ENCODE measurements at regions not wholly inside any gene's neighbourhood (a gene's known extent, or its start where the extent isn't known, plus 50 kb on each side); places are given as distances from the start of the nearest gene placed in this dataset.
A peak's percentile ranks its signal among the peaks of the same experiment; 100 is the strongest.

DNA sequence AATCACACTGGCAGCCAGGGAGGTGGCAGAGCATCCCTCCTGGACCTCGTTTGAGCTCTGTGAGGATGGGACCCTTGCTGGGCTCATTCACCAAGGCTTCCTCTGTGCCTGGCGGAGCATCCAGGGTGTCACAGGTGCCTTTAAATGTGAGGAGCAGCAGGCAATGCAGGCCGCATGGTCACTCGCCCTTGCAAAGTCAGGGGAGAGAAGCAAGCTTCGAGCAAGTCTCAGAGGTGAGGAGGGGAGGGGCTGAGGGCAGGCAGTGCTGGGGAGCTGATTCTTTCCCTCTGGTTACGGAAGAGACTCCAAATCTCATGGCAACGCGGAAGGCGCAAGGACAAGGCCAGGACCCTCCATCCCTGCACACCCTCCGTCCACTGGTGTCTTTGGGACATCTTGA lies 182.7 kb upstream of the PMEPA1 start:
- no peak for DNase-seq (ENCODE audit: low read depth in 3 of 3, low spot score in 2 of 3)

DNA sequence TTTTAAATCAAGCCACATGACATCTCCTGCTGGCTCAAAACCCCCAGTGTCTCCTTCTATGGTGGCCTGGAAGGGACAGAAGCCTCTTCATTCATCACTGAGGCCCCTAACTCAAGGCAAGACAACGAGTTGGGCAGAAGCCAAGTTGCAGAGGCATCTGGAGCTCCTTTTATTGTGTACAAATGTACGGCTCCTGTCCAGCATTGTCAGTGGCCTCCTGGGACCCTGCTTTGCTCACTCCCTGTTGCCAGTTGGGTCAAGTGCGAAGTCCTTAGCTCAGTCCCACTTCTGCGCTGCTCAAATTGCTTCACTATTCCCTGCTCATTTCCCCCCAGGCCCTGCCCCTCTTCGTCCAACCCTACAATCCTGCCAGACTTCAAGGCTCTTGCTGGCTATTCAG lies 181.2 kb upstream of the PMEPA1 start:
- no peak for DNase-seq (ENCODE audit: low read depth in 3 of 3, low spot score in 2 of 3)

DNA sequence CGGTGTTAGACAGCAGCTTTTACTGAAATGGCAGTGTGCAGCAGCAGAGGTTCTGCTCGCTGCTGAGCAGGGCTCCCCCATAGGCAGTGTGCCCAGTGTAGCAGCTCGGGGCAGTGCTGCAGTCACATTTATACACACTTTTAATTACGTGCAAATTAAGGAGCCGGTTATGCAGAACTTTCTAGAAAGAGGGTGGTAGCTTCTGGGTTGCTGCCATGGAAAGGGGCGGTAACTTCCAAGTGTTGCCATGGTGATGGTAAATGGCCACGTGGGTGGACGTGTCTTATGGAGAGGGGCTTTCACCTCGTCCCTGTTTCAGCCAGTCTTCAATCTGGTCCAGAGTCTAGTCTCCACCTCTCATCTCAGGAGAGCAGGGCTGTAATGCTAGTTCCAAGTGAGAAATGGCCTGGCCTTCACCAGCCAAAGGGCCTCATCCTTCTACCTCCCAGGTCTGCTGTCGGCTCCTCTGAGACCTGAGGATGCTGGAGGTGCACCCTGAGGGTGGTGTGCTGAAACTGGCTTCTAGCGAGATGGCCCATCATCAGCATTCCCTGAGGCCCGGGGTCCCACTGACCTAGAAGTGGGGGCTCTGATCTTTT lies 180.5 kb upstream of the PMEPA1 start:
- no peak for DNase-seq (ENCODE audit: low read depth in 3 of 3, low spot score in 2 of 3)

GRCh38 chr20:57888591-57888990 lies 178.8 kb upstream of the PMEPA1 start:
- DNase-seq (ENCODE audit: low read depth in 3 of 3, low spot score in 2 of 3): no peak

DNA sequence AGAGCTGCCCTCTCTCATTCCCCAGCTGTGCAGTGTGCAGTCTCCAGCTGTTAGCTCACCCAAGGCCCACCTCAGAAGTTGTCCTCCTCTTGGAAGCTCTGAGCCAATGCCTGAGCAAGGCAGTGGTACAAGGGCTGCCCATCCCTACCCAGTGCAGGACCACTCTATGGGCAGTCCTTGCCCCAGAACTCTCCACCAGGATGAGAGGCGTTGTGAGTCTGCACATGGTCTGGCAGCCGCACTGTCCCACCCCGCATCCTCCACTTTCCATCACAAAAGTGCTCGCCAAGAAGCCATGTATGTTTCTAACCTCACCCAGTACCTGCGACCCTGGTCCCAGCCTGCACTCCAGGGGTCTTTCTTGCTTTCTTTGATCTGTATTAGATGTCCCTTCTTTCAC lies 175.1 kb upstream of the PMEPA1 start:
- DNase-seq (ENCODE audit: low read depth in 3 of 3, low spot score in 2 of 3): no peak

DNA sequence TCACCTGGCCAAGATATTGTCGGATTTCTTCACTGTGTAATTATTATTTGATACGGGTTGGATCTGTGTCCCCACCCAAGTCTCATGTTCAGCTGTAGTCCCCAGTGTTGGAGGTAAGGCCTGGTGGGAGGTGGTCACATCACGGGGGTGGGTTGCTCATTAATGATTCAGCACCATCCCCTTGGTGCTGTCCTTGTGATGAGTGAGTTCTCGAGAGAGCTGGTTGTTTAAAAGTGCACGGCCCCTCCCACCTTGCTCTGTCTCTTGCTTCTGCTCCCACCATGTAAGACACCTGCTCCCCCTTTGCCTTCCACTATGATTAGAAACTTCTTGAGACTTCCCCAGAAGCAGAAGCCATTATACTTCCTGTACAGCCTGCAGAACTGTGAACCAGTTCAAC lies 173.9 kb upstream of the PMEPA1 start:
- DNase-seq (ENCODE audit: low read depth in 3 of 3, low spot score in 2 of 3): no peak

- no peak for DNase-seq (ENCODE audit: low read depth in 3 of 3, low spot score in 2 of 3)
These were observed 173.4 kb upstream of the PMEPA1 start for GRCh38 chr20:57883224-57883623.

DNA sequence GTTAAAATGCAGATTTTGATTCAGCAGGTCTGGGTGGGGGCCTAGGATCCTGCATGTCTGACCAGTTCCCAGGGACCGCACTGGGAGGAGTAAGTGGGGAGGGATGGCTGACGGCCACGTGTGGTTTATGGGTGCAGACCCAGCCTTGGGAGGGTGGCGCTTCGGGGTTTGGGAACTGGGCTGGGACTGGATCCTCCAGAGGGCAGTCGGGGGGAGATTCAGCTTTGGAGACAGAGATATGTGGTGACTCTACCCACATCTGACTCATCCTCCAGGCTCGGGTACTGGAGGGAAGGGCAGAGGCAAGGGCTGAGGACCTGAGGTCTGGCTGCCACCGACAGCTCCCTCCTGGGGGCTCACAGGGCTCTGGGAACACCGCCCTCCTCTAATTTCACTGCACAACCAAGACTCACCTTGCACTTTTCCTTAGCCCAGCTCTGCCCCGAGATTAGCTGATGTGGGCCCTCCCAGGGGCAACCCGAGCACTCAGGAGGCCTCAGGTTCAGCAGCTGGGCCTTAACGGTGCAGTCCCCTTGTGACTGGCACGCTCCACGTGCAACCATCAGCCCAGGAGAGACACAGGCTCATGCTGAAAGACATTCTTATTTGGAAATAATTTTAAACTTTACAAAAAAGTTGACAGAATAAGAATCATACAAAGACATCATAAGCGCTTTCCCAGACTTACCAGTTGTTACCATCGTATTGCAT lies 172.8 kb upstream of the PMEPA1 start:
- no peak for DNase-seq (ENCODE audit: low read depth in 3 of 3, low spot score in 2 of 3)

GRCh38 chr20:57881466-57882385 lies 171.9 kb upstream of the PMEPA1 start:
- DNase-seq (ENCODE audit: low read depth in 3 of 3, low spot score in 2 of 3): no peak

GRCh38 chr20:57880571-57880892 lies 170.7 kb upstream of the PMEPA1 start:
- DNase-seq (ENCODE audit: low read depth in 3 of 3, low spot score in 2 of 3): no peak

- peak; percentile 65 to 82 (median 76) for DNase-seq (ENCODE audit: low read depth in 3 of 3, low spot score in 2 of 3)
These were observed 170.2 kb upstream of the PMEPA1 start for GRCh38 chr20:57879779-57880570.

DNA sequence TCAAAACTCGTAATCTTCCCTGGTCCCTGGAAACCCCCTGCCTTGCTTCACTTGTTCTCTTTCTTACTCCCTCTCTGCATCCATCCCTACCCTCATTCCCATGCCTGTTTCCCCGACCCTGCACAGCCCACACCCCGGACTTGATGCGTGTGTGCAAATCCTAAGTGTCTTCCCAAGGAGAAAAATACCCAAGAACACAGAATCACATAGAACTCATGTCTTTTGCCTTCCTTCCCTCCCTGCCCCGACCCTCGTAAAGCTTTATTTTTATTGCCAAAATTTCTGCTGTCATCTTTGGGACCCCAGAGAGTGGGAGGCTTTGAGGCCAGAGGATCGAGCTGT lies 169.6 kb upstream of the PMEPA1 start:
- no peak for DNase-seq (ENCODE audit: low read depth in 3 of 3, low spot score in 2 of 3)

DNA sequence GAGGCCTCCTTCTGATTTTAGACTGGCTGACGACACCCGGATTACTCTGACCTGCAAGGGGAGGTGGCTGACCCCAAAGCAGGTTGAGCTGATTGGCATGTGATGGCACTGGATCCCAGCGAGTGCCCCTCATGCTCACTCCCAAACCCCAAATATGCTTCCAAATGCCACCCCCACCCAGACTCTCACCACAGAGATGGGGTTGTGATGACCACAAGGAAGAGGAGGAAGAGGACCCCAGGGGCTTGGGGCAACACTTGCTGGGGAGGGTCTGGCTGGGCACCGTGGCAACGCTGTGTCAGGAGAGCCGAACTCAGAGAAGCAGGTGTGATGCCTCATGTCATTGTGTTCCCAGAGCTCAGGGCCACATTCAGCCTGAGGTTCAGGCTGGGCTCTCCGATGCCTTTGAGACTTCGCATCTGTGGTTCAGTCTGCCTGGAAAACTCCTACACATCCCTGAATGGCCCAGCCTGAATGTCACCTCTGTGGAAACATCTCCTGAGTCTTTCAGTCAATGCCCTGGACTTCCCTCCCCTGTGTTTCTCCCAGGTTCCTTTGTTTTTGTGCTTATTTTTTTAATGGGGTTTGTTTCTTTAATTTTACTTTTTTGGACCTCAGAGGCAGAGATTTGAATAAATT lies 169.1 kb upstream of the PMEPA1 start:
- no peak for DNase-seq (ENCODE audit: low read depth in 3 of 3, low spot score in 2 of 3)

- no peak for DNase-seq (ENCODE audit: low read depth in 3 of 3, low spot score in 2 of 3)
These were observed 168.2 kb upstream of the PMEPA1 start for GRCh38 chr20:57877995-57878394.

DNA sequence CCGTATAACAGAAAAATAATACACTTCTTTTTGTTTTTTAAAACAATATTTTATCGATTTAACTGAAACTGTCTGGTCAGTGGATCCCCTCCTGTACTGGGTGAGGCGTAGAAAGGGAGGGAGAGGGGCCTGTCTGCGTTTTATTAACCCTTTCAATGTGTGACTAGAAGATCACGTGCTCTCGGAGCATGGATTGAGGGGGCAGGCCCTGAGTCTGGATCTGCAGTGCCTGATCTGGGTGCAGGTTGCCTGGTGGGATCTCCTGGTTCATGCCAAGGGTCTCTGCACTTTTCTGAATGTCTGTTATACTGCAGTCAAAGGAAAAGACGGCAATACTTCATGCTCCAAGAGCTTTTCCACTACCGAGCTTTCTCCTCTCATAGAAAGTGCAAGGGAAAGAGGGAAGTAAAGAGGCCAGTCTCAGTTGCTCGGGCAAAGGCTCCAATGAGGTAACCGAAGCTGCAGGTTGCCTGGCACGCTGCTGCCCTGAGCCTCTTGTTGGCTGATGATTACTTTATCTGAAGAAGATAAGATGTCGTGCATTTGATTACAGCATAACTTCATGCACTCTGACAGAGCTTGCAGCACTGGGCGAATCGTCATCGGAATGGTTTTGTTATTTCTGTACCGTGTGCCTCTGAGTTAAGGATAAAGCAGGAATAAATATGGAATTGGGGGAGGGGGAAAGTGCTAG lies 167.5 kb upstream of the PMEPA1 start:
- DNase-seq (ENCODE audit: low read depth in 3 of 3, low spot score in 2 of 3): no peak

- no peak for DNase-seq (ENCODE audit: low read depth in 3 of 3, low spot score in 2 of 3)
These were observed 166.3 kb upstream of the PMEPA1 start for GRCh38 chr20:57876163-57876562.

DNA sequence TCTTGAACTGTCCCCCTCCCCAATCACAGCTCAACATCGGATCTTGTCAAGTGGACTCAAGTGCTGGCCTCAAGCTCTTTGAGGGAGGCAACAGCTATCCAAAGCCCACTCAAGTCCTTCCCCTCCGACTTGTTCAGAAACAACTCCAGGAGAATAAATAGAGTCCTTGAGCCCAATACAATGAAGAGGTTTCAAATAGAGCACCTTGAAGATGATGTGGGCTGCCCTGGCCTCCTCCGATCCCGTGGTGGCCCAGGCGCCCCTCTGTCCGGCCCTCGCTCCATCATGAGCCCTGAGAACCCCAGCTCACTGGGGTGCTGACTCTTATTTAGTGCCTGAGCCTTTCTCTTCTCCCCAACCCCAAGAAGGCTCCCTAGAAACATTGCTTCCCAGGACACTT lies 164.3 kb upstream of the PMEPA1 start:
- no peak for DNase-seq (ENCODE audit: low read depth in 3 of 3, low spot score in 2 of 3)

- DNase-seq (ENCODE audit: low read depth in 3 of 3, low spot score in 2 of 3): no peak
These were observed 163.1 kb upstream of the PMEPA1 start for GRCh38 chr20:57872816-57873409.

DNA sequence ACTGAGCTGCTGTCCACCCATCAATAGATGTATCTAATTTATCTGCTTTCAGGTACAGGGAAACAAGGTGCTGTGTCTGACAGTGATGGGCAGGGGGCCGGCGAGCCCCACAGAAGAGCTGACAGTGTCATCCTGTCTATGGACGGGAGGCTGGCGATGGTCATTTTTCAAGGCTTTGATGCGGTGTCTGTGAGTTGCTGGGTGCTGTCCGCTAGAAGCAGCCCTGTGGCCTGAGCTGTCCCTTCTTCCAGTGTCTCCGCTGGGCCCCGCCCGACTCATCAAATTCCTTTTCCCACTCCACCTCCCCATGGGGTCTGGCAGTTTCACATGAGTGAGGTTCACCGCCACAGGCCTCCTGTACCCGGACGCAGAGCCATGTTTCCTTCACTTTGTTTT lies 161.4 kb upstream of the PMEPA1 start:
- DNase-seq (ENCODE audit: low read depth in 3 of 3, low spot score in 2 of 3): no peak
